ENCODE measurements at regions not wholly inside any gene's neighbourhood (a gene's known extent, or its start where the extent isn't known, plus 50 kb on each side); places are given as distances from the start of the nearest gene placed in this dataset.

- ChIA-PET CTCF (ENCODE audit: unreplicated experiment) (no interaction called here), POLR2A (no interaction called here)
- Histone ChIP-seq H4K20me1 (ENCODE audit: insufficient read depth, low read length) (no peaks in the 10 kb centered on the region), H3K27ac (ENCODE audit: low read depth, low read length, poor library complexity, severe bottlenecking) (no peak overlapping the region), H3K36me3 (ENCODE audit: insufficient read depth, low read length) (no peaks in the 10 kb centered on the region), H3K4me3 (ENCODE audit: low read depth, low read length, poor library complexity, severe bottlenecking) (no peak overlapping the region), H2AFZ (ENCODE audit: low read length) (no peak overlapping the region), H3K4me2 (ENCODE audit: low read length) (no peak overlapping the region), H3K9me2 (ENCODE audit: insufficient read depth, low read length) (no peaks in the 10 kb centered on the region), H3K9me3 (ENCODE audit: low read length) (0 out of 2 replicates have a peak, but pooled peaks cover 4% of the 10 kb centered on the region), H3K4me1 (ENCODE audit: insufficient read depth, low read length, poor library complexity, severe bottlenecking) (no peaks in the 10 kb centered on the region), H3K79me2 (ENCODE audit: insufficient read depth, low read depth, low read length) (no peaks in the 10 kb centered on the region)
- TF ChIP-seq EZH2phosphoT487 (IDR thresholded peaks at IDR 0.05; ENCODE audit: borderline replicate concordance, low read depth, low read length): no peak
- no peak for DNase-seq (ENCODE audit: low spot score)
- no TSS peak for BruUV-seq (replicated peaks)
- intact Hi-C loops (cut with micrococcal nuclease; ENCODE audit: unreplicated experiment): no loop called here
Observed at GRCh38 chr3:80018375-80018774, 250.6 kb upstream of the ROBO1 start.

- Histone ChIP-seq H3K27ac (ENCODE audit: low read depth, low read length, poor library complexity, severe bottlenecking) (no peak overlapping the region), H3K79me2 (ENCODE audit: insufficient read depth, low read depth, low read length) (no peaks in the 10 kb centered on the region), H4K20me1 (ENCODE audit: insufficient read depth, low read length) (no peaks in the 10 kb centered on the region), H2AFZ (ENCODE audit: low read length) (no peak overlapping the region), H3K36me3 (ENCODE audit: insufficient read depth, low read length) (no peaks in the 10 kb centered on the region), H3K4me1 (ENCODE audit: insufficient read depth, low read length, poor library complexity, severe bottlenecking) (no peaks in the 10 kb centered on the region), H3K9me2 (ENCODE audit: insufficient read depth, low read length) (no peaks in the 10 kb centered on the region), H3K4me2 (ENCODE audit: low read length) (no peak overlapping the region), H3K4me3 (ENCODE audit: low read depth, low read length, poor library complexity, severe bottlenecking) (no peak overlapping the region), H3K9me3 (ENCODE audit: low read length) (no peaks in the 10 kb centered on the region)
- BruUV-seq (replicated peaks): no TSS peak
- DNase-seq (ENCODE audit: low spot score): no peak
- intact Hi-C loops (cut with micrococcal nuclease; ENCODE audit: unreplicated experiment): no loop called here
- TF ChIP-seq EZH2phosphoT487 (IDR thresholded peaks at IDR 0.05; ENCODE audit: borderline replicate concordance, low read depth, low read length) (no peak), CTCF (conservative IDR thresholded peaks at IDR 0.05; ENCODE audit: low read length) (no peak)
- ChIA-PET POLR2A (no interaction called here), CTCF (ENCODE audit: unreplicated experiment) (no interaction called here)
Observed at GRCh38 chr3:80017369-80017768, 249.6 kb upstream of the ROBO1 start.

- TF ChIP-seq CTCF (conservative IDR thresholded peaks at IDR 0.05; ENCODE audit: low read length) (no peak), EZH2phosphoT487 (IDR thresholded peaks at IDR 0.05; ENCODE audit: borderline replicate concordance, low read depth, low read length) (no peak)
- Histone ChIP-seq H2AFZ (ENCODE audit: low read length) (no peak overlapping the region), H3K79me2 (ENCODE audit: insufficient read depth, low read depth, low read length) (no peaks in the 10 kb centered on the region), H3K9me3 (ENCODE audit: low read length) (no peaks in the 10 kb centered on the region), H3K9me2 (ENCODE audit: insufficient read depth, low read length) (no peaks in the 10 kb centered on the region), H3K4me1 (ENCODE audit: insufficient read depth, low read length, poor library complexity, severe bottlenecking) (no peaks in the 10 kb centered on the region), H3K27ac (ENCODE audit: low read depth, low read length, poor library complexity, severe bottlenecking) (no peak overlapping the region), H3K4me2 (ENCODE audit: low read length) (no peak overlapping the region), H3K36me3 (ENCODE audit: insufficient read depth, low read length) (no peaks in the 10 kb centered on the region), H4K20me1 (ENCODE audit: insufficient read depth, low read length) (no peaks in the 10 kb centered on the region), H3K4me3 (ENCODE audit: low read depth, low read length, poor library complexity, severe bottlenecking) (no peak overlapping the region)
- CTCF ChIA-PET (ENCODE audit: unreplicated experiment): no interaction called here
- POLR2A ChIA-PET: no interaction called here
- no TSS peak for BruUV-seq (replicated peaks)
- no peak for DNase-seq (ENCODE audit: low spot score)
- intact Hi-C loops (cut with micrococcal nuclease; ENCODE audit: unreplicated experiment): no loop called here
Observed at GRCh38 chr3:80014576-80014975, 246.8 kb upstream of the ROBO1 start.
